ENCODE measurements at regions not wholly inside any gene's neighbourhood (a gene's known extent, or its start where the extent isn't known, plus 50 kb on each side); places are given as distances from the start of the nearest gene placed in this dataset.

GRCh38 chr2:239588451-239589269, 187.8 kb upstream of the HDAC4 start:
- no peaks in the 10 kb centered on the region for H3K4me1 Mint-ChIP-seq (ENCODE audit: low read depth, unreplicated experiment)
- peak; percentile 4 for DNase-seq

GRCh38 chr2:239587841-239588240, 187.0 kb upstream of the HDAC4 start:
- DNase-seq, result peak; percentile 6
- peaks cover 11% of the 10 kb centered on the region for H3K36me3 Mint-ChIP-seq (ENCODE audit: unreplicated experiment)
- H3K27ac Mint-ChIP-seq (ENCODE audit: unreplicated experiment), result no peak overlapping the region
- H3K4me3 Mint-ChIP-seq (ENCODE audit: unreplicated experiment), result no peak overlapping the region
- TF ChIP-seq CTCF (IDR thresholded peaks at IDR 0.05; ENCODE audit: partially characterized antibody, unreplicated experiment), result no peak
- H3K27me3 Mint-ChIP-seq (ENCODE audit: unreplicated experiment), result peaks cover 13% of the 10 kb centered on the region
- no peaks in the 10 kb centered on the region for H3K4me1 Mint-ChIP-seq (ENCODE audit: low read depth, unreplicated experiment)
- peaks cover 10% of the 10 kb centered on the region for H3K9me3 Mint-ChIP-seq (ENCODE audit: unreplicated experiment)

More at GRCh38 chr2:239588451-239589269, 187.8 kb upstream of the HDAC4 start:
- Mint-ChIP-seq H3K27ac (ENCODE audit: unreplicated experiment) (no peak overlapping the region), H3K36me3 (ENCODE audit: unreplicated experiment) (peaks cover 17% of the 10 kb centered on the region), H3K9me3 (ENCODE audit: unreplicated experiment) (peaks cover 10% of the 10 kb centered on the region), H3K4me3 (ENCODE audit: unreplicated experiment) (no peak overlapping the region), H3K27me3 (ENCODE audit: unreplicated experiment) (peaks cover 15% of the 10 kb centered on the region)
- TF ChIP-seq CTCF (IDR thresholded peaks at IDR 0.05; ENCODE audit: partially characterized antibody, unreplicated experiment), result no peak

GRCh38 chr2:239587311-239587731, 186.5 kb upstream of the HDAC4 start:
- peaks cover 8% of the 10 kb centered on the region for H3K36me3 Mint-ChIP-seq (ENCODE audit: unreplicated experiment)
- no peak for TF ChIP-seq CTCF (IDR thresholded peaks at IDR 0.05; ENCODE audit: partially characterized antibody, unreplicated experiment)
- no peak overlapping the region for H3K27ac Mint-ChIP-seq (ENCODE audit: unreplicated experiment)
- H3K27me3 Mint-ChIP-seq (ENCODE audit: unreplicated experiment), result peaks cover 13% of the 10 kb centered on the region
- no peak overlapping the region for H3K4me3 Mint-ChIP-seq (ENCODE audit: unreplicated experiment)
- H3K9me3 Mint-ChIP-seq (ENCODE audit: unreplicated experiment), result peaks cover 8% of the 10 kb centered on the region
- H3K4me1 Mint-ChIP-seq (ENCODE audit: low read depth, unreplicated experiment), result no peaks in the 10 kb centered on the region
- DNase-seq, result peak; percentile 10

- Mint-ChIP-seq H3K27me3 (ENCODE audit: unreplicated experiment) (peaks cover 11% of the 10 kb centered on the region), H3K27ac (ENCODE audit: unreplicated experiment) (no peak overlapping the region), H3K36me3 (ENCODE audit: unreplicated experiment) (peaks cover 2% of the 10 kb centered on the region), H3K9me3 (ENCODE audit: unreplicated experiment) (peaks cover 5% of the 10 kb centered on the region), H3K4me1 (ENCODE audit: low read depth, unreplicated experiment) (no peaks in the 10 kb centered on the region), H3K4me3 (ENCODE audit: unreplicated experiment) (no peak overlapping the region)
- TF ChIP-seq CTCF (IDR thresholded peaks at IDR 0.05; ENCODE audit: partially characterized antibody, unreplicated experiment), result no peak
- DNase-seq, result peak; percentile 5
Observed at GRCh38 chr2:239586651-239587310, 186.0 kb upstream of the HDAC4 start.

GRCh38 chr2:239585422-239585821, 184.6 kb upstream of the HDAC4 start:
- peaks cover 4% of the 10 kb centered on the region for H3K36me3 Mint-ChIP-seq (ENCODE audit: unreplicated experiment)
- H3K4me1 Mint-ChIP-seq (ENCODE audit: low read depth, unreplicated experiment), result no peaks in the 10 kb centered on the region
- H3K4me3 Mint-ChIP-seq (ENCODE audit: unreplicated experiment), result no peak overlapping the region
- peaks cover 3% of the 10 kb centered on the region for H3K9me3 Mint-ChIP-seq (ENCODE audit: unreplicated experiment)
- H3K27ac Mint-ChIP-seq (ENCODE audit: unreplicated experiment), result no peak overlapping the region
- no peak for TF ChIP-seq CTCF (IDR thresholded peaks at IDR 0.05; ENCODE audit: partially characterized antibody, unreplicated experiment)
- H3K27me3 Mint-ChIP-seq (ENCODE audit: unreplicated experiment), result peaks cover 2% of the 10 kb centered on the region
- peak; percentile 10 for DNase-seq
